ENCODE measurements at regions not wholly inside any gene's neighbourhood (a gene's known extent, or its start where the extent isn't known, plus 50 kb on each side); places are given as distances from the start of the nearest gene placed in this dataset.

GRCh38 chr3:18656866-18657265, 231.7 kb upstream of the SATB1 start:
- no peak for DNase-seq (ENCODE audit: low spot score)
- Histone ChIP-seq H3K4me3 (ENCODE audit: low read depth in 1 of 3, low read length in 3 of 3) (no peak overlapping the region), H3K9me3 (ENCODE audit: control insufficient read depth in 4 of 4, low read length in 3 of 4) (no peaks in the 10 kb centered on the region), H3K9ac (ENCODE audit: low read depth in 1 of 2, low read length in 2 of 2) (no peak overlapping the region), H3K36me3 (ENCODE audit: control insufficient read depth in 4 of 4, insufficient read depth in 3 of 4, low read depth in 1 of 4, low read length in 3 of 4) (no peaks in the 10 kb centered on the region), H3K27ac (ENCODE audit: low read depth in 1 of 2, low read length in 2 of 2) (no peak overlapping the region), H3K4me1 (ENCODE audit: control insufficient read depth in 4 of 4, insufficient read depth in 4 of 4, low read length in 3 of 4) (no peaks in the 10 kb centered on the region), H3K27me3 (ENCODE audit: control insufficient read depth in 4 of 4, insufficient read depth in 4 of 4, low read length in 3 of 4) (no peaks in the 10 kb centered on the region)
- TF ChIP-seq TAF1 (conservative IDR thresholded peaks at IDR 0.05) (no peak), CTCF (IDR thresholded peaks at IDR 0.05; ENCODE audit: low read depth, low read length, missing input control) (no peak), RAD21 (IDR thresholded peaks at IDR 0.05) (no peak), SP1 (IDR thresholded peaks at IDR 0.05) (no peak), HNF4A (conservative IDR thresholded peaks at IDR 0.05) (no peak), ATF3 (IDR thresholded peaks at IDR 0.05) (no peak), REST (IDR thresholded peaks at IDR 0.05) (no peak)
- WGBS: 84% methylated on average over 5 of the region's 5 CpGs

- H3K4me3 ChIP-seq (ENCODE audit: low read depth in 1 of 3, low read length in 3 of 3): no peak overlapping the region
- H3K27ac ChIP-seq (ENCODE audit: low read depth in 1 of 2, low read length in 2 of 2): no peak overlapping the region
- no peak overlapping the region for H3K9ac ChIP-seq (ENCODE audit: low read depth in 1 of 2, low read length in 2 of 2)
- H3K4me1 ChIP-seq (ENCODE audit: control insufficient read depth in 4 of 4, insufficient read depth in 4 of 4, low read length in 3 of 4): no peaks in the 10 kb centered on the region
- DNase-seq (ENCODE audit: low spot score): no peak
- no peaks in the 10 kb centered on the region for H3K27me3 ChIP-seq (ENCODE audit: control insufficient read depth in 4 of 4, insufficient read depth in 4 of 4, low read length in 3 of 4)
- 66% methylated on average over 2 of the region's 2 CpGs for WGBS
- H3K9me3 ChIP-seq (ENCODE audit: control insufficient read depth in 4 of 4, low read length in 3 of 4): no peaks in the 10 kb centered on the region
- no peaks in the 10 kb centered on the region for H3K36me3 ChIP-seq (ENCODE audit: control insufficient read depth in 4 of 4, insufficient read depth in 3 of 4, low read depth in 1 of 4, low read length in 3 of 4)
- TF ChIP-seq HNF4G (IDR thresholded peaks at IDR 0.05) (no peak), SP1 (IDR thresholded peaks at IDR 0.05) (no peak), GABPA (IDR thresholded peaks at IDR 0.05 in 1 of 2, conservative IDR thresholded peaks at IDR 0.05 in 1 of 2) (no peak), EGR1 (IDR thresholded peaks at IDR 0.05; ENCODE audit: low read depth in 2 of 2) (no peak), FOXA1 (IDR thresholded peaks at IDR 0.05) (no peak), TAF1 (conservative IDR thresholded peaks at IDR 0.05) (no peak), JUND (IDR thresholded peaks at IDR 0.05) (no peak), FOXA2 (IDR thresholded peaks at IDR 0.05) (no peak), ATF3 (IDR thresholded peaks at IDR 0.05) (no peak), YY1 (IDR thresholded peaks at IDR 0.05) (no peak), REST (IDR thresholded peaks at IDR 0.05) (no peak), RAD21 (IDR thresholded peaks at IDR 0.05) (no peak), MAX (IDR thresholded peaks at IDR 0.05) (no peak), RXRA (IDR thresholded peaks at IDR 0.05) (no peak), HNF4A (conservative IDR thresholded peaks at IDR 0.05) (no peak), ZBTB33 (IDR thresholded peaks at IDR 0.05) (no peak)
Measured at GRCh38 chr3:18656410-18656809, 231.3 kb upstream of the SATB1 start.

Data from liver (tissue), 8 donors.